DND-41 (cell line): ENCODE measurements at regions not wholly inside any gene's neighbourhood (a gene's known extent, or its start where the extent isn't known, plus 50 kb on each side); places are given as distances from the start of the nearest gene placed in this dataset.
"Not testable (repeated sequence)": the region's sequence is repeated elsewhere in the genome, so short reads cannot be mapped to it uniquely, and the experiment has no call there.

ENCODE experiments used
- ATAC-seq: fragments of 200-7000 bp; cut with Tn5 transposase; 3 replicates; pipeline ENCODE4 v1.9.1; 2021; ENCODE audit warnings: low read depth; ENCODE audit not compliant: insufficient read depth
- DNase-seq: peaks from one replicate; pipeline ENCODE4 v3.0.0-alpha.2; 2020
- H2AFZ ChIP-seq: 2 replicates; pipeline ENCODE4 v1.6.0; 2012; ENCODE audit warnings: low read depth, low read length
- H3K27ac ChIP-seq: 2 replicates; pipeline ENCODE4 v1.5.1; 2012; ENCODE audit warnings: low read length, inconsistent platforms
- H3K27me3 ChIP-seq: fragments of 200-600 bp; sonication (generic); 2 replicates; pipeline ENCODE4 v1.6.0; 2012; ENCODE audit warnings: low read length, mild to moderate bottlenecking, inconsistent platforms; ENCODE audit not compliant: insufficient read depth, poor library complexity
- H3K36me3 ChIP-seq: 2 replicates; pipeline ENCODE4 v1.5.1; 2012; ENCODE audit warnings: low read length, inconsistent platforms; ENCODE audit not compliant: insufficient read depth
- H3K4me1 ChIP-seq: 2 replicates; pipeline ENCODE4 v1.5.1; 2012; ENCODE audit warnings: mild to moderate bottlenecking, low read length; ENCODE audit not compliant: insufficient read depth
- H3K4me2 ChIP-seq: 2 replicates; pipeline ENCODE4 v1.6.0; 2012; ENCODE audit warnings: mild to moderate bottlenecking, moderate library complexity, low read length, inconsistent platforms; ENCODE audit not compliant: insufficient read depth
- H3K4me3 ChIP-seq, 2 experiments: fragments of 200-600 bp in 1 of 2; shearing (Covaris generic) in 1 of 2; 2 replicates each; pipeline ENCODE4 v1.5.1; 2012 to 2016; ENCODE audit warnings: inconsistent platforms in 2 of 2, low read length in 2 of 2, mild to moderate bottlenecking in 2 of 2, low read depth in 1 of 2, moderate library complexity in 1 of 2
- H3K79me2 ChIP-seq: 2 replicates; pipeline ENCODE4 v1.6.0; 2012; ENCODE audit warnings: low read length, inconsistent platforms; ENCODE audit not compliant: insufficient read depth
- H3K9ac ChIP-seq: 2 replicates; pipeline ENCODE4 v1.6.0; 2012; ENCODE audit warnings: low read depth, mild to moderate bottlenecking, inconsistent platforms, low read length, moderate library complexity
- H3K9me3 ChIP-seq: 2 replicates; pipeline ENCODE4 v1.5.1; 2012; ENCODE audit warnings: low read length, moderate library complexity, mild to moderate bottlenecking, inconsistent platforms; ENCODE audit not compliant: insufficient read depth, severe bottlenecking
- H4K20me1 ChIP-seq: 2 replicates; pipeline ENCODE4 v1.6.0; 2012; ENCODE audit warnings: low read length; ENCODE audit not compliant: insufficient read depth
- CTCF ChIP-seq: IDR thresholded peaks from 2 replicates; pipeline ENCODE4 v1.5.1; 2012; ENCODE audit warnings: borderline replicate concordance, low read length, moderate library complexity, mild to moderate bottlenecking; ENCODE audit not compliant: poor library complexity, severe bottlenecking; ENCODE audit errors: extremely low read depth
- EZH2 ChIP-seq: IDR thresholded peaks from 3 replicates; pipeline ENCODE4 v1.6.1; 2012; ENCODE audit warnings: borderline replicate concordance, low read depth, mild to moderate bottlenecking, moderate library complexity, low read length, inconsistent platforms; ENCODE audit not compliant: severe bottlenecking

GRCh38 chr12:128026696-128027574, 240.0 kb upstream of the TMEM132C start:
- Histone ChIP-seq H3K4me2 (no peak overlapping the region), H3K27ac (no peak overlapping the region), H3K79me2 (no peaks in the 10 kb centered on the region), H3K4me1 (no peaks in the 10 kb centered on the region), H3K4me3 (no peak overlapping the region), H4K20me1 (no peaks in the 10 kb centered on the region), H3K9me3 (no peaks in the 10 kb centered on the region), H2AFZ (no peak overlapping the region), H3K36me3 (no peaks in the 10 kb centered on the region), H3K9ac (no peak overlapping the region), H3K27me3 (no peaks in the 10 kb centered on the region)
- ATAC-seq = no peak
- no peak for DNase-seq
- TF ChIP-seq EZH2 (no peak), CTCF (no peak)

- Histone ChIP-seq H3K9me3 (no peaks in the 10 kb centered on the region), H3K27me3 (no peaks in the 10 kb centered on the region), H3K27ac (no peak overlapping the region), H3K4me3 (no peak overlapping the region), H3K9ac (no peak overlapping the region), H4K20me1 (no peaks in the 10 kb centered on the region), H3K4me2 (no peak overlapping the region), H2AFZ (no peak overlapping the region), H3K79me2 (no peaks in the 10 kb centered on the region), H3K4me1 (no peaks in the 10 kb centered on the region), H3K36me3 (no peaks in the 10 kb centered on the region)
- TF ChIP-seq EZH2 (no peak), CTCF (no peak)
- ATAC-seq = no peak
- no peak for DNase-seq
Measured at GRCh38 chr12:128033473-128033872, 233.5 kb upstream of the TMEM132C start.

GRCh38 chr12:128040971-128041370, 226.0 kb upstream of the TMEM132C start:
- Histone ChIP-seq H3K4me3 (no peak overlapping the region), H3K4me1 (no peaks in the 10 kb centered on the region), H3K36me3 (no peaks in the 10 kb centered on the region), H3K9ac (no peak overlapping the region), H4K20me1 (no peaks in the 10 kb centered on the region), H3K79me2 (no peaks in the 10 kb centered on the region), H3K27me3 (no peaks in the 10 kb centered on the region), H2AFZ (no peak overlapping the region), H3K27ac (no peak overlapping the region), H3K9me3 (peaks cover 6% of the 10 kb centered on the region), H3K4me2 (no peak overlapping the region)
- no peak for TF ChIP-seq EZH2
- no peak for TF ChIP-seq CTCF
- ATAC-seq (no peak), DNase-seq (no peak)

GRCh38 chr12:128042283-128042682, 224.7 kb upstream of the TMEM132C start:
- H3K36me3 ChIP-seq, H3K27me3 ChIP-seq, H3K4me1 ChIP-seq, ATAC-seq, H4K20me1 ChIP-seq, H3K9ac ChIP-seq, H2AFZ ChIP-seq, H3K27ac ChIP-seq, H3K9me3 ChIP-seq, H3K4me2 ChIP-seq, H3K4me3 ChIP-seq, DNase-seq, H3K79me2 ChIP-seq: not testable (repeated sequence)
